22Rv1 (cell line): ENCODE measurements at regions not wholly inside any gene's neighbourhood (a gene's known extent, or its start where the extent isn't known, plus 50 kb on each side); places are given as distances from the start of the nearest gene placed in this dataset.

Experiments used
- CTCF ChIP-seq: fragments of 450-650 bp; IDR thresholded peaks from 2 replicates; pipeline ENCODE4 v1.5.1; 2017; ENCODE audit warnings: mild to moderate bottlenecking
- ZFX ChIP-seq: fragments of 450-650 bp; IDR thresholded peaks from 2 replicates; pipeline ENCODE4 v1.6.1; 2017; ENCODE audit warnings: antibody characterized with exemption, borderline replicate concordance

DNA sequence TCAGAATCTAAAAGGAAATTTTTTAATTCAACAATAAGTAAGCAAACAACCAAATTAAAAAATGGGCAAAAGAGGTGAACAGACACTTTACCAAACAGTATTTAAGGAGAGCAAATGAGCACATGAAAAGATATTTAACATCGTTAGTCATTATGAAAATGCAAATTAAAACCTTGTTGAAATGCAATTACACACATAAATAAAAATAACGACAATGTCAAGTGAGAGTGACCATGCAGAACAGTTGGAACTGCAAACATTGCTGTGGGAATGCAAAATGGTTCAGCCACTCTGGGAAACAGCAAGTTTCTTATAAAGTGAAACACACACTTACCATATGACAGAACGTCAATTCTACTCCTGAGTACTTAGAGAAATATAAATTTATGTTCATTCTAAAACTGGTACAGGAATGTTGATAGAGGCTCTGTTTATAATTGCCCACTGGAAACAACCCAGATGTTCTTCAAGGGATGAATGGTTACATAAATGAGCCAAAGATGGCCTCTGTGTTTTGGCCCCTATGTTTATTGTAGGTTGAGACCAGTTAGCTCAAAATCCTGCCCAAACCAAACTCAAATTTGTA, 678.1 kb downstream of the UQCRFS1 start:
- TF ChIP-seq CTCF (no peak), ZFX (no peak)
